ENCODE measurements at regions not wholly inside any gene's neighbourhood (a gene's known extent, or its start where the extent isn't known, plus 50 kb on each side); places are given as distances from the start of the nearest gene placed in this dataset.

DNA sequence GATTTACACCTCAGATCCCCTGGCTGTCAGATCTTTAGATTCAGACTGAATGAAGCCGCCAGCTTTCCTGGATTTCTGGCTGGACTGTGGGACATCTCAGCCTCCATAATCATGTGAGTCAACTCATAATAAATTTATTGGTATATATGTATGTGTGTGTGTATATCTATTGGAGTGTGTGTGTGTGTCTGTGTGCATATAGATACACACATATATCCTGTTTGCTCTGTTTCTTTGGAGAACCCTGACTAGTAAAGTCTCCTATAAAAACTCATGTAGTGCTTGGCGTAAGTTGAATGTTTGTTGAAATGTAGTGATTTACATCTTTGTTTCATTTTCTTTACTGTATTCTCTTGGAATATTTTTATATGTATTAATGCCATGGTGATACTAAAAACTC, 499.5 kb upstream of the KLF12 start:
- no peak for DNase-seq (ENCODE audit: low read depth)
- no peak overlapping the region for H3K4me3 ChIP-seq (ENCODE audit: low read length)
- TF ChIP-seq CTCF (IDR thresholded peaks at IDR 0.05; ENCODE audit: insufficient read depth, low read depth, low read length, missing control alignments) = no peak

DNA sequence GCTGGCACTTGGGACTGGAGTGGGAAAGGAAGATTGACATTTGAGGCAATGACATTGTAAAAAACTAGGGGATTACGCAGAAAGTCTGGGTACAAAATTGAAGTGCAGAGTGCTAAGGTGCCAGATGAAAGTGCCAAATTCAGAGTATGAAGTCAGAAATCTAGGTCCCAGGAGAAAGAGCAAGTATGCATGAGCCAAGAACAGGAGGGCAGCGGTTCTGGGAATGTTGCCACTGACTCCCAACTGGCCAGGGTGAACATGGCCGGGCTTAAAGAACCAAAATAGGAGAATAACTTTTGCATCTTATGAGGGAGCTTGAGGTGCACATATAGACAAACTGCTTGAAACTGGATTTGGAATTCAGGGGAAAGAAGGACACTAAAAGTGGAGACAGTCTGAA, 495.8 kb upstream of the KLF12 start:
- H3K4me3 ChIP-seq (ENCODE audit: low read length) = no peak overlapping the region
- DNase-seq (ENCODE audit: low read depth) = no peak
- TF ChIP-seq CTCF (IDR thresholded peaks at IDR 0.05; ENCODE audit: insufficient read depth, low read depth, low read length, missing control alignments) = no peak

GRCh38 chr13:74625541-74625940, 491.3 kb upstream of the KLF12 start:
- H3K4me3 ChIP-seq (ENCODE audit: low read length) = no peak overlapping the region
- no peak for DNase-seq (ENCODE audit: low read depth)
- TF ChIP-seq CTCF (IDR thresholded peaks at IDR 0.05; ENCODE audit: insufficient read depth, low read depth, low read length, missing control alignments) = no peak

GRCh38 chr13:74623761-74624160, 489.6 kb upstream of the KLF12 start:
- no peak for TF ChIP-seq CTCF (IDR thresholded peaks at IDR 0.05; ENCODE audit: insufficient read depth, low read depth, low read length, missing control alignments)
- H3K4me3 ChIP-seq (ENCODE audit: low read length) = no peak overlapping the region
- no peak for DNase-seq (ENCODE audit: low read depth)

GRCh38 chr13:74622284-74622683, 488.1 kb upstream of the KLF12 start:
- no peak for DNase-seq (ENCODE audit: low read depth)
- TF ChIP-seq CTCF (IDR thresholded peaks at IDR 0.05; ENCODE audit: insufficient read depth, low read depth, low read length, missing control alignments) = no peak
- no peak overlapping the region for H3K4me3 ChIP-seq (ENCODE audit: low read length)

- TF ChIP-seq CTCF (IDR thresholded peaks at IDR 0.05; ENCODE audit: insufficient read depth, low read depth, low read length, missing control alignments) = no peak
- H3K4me3 ChIP-seq (ENCODE audit: low read length) = no peak overlapping the region
- no peak for DNase-seq (ENCODE audit: low read depth)
These were observed 486.5 kb upstream of the KLF12 start for GRCh38 chr13:74620711-74621110.

GRCh38 chr13:74620308-74620707, 486.1 kb upstream of the KLF12 start:
- H3K4me3 ChIP-seq (ENCODE audit: low read length) = no peak overlapping the region
- DNase-seq (ENCODE audit: low read depth) = no peak
- TF ChIP-seq CTCF (IDR thresholded peaks at IDR 0.05; ENCODE audit: insufficient read depth, low read depth, low read length, missing control alignments) = no peak
